Activated CD4-positive, alpha-beta T cell treated with anti-CD3 and anti-CD28 coated beads, Interleukin-2, amount 50 U/mL, for 16 hours (primary cell): ENCODE measurements at regions not wholly inside any gene's neighbourhood (a gene's known extent, or its start where the extent isn't known, plus 50 kb on each side); places are given as distances from the start of the nearest gene placed in this dataset.
"Not testable (repeated sequence)": the region's sequence is repeated elsewhere in the genome, so short reads cannot be mapped to it uniquely, and the experiment has no call there.

Source experiments
- DNase-seq: peaks from one replicate; pipeline ENCODE4 v3.0.0-alpha.2; 2020

GRCh38 chr17:77322514-77323412, 182.0 kb downstream of the SEC14L1 start:
- no peak for DNase-seq

- no peak for DNase-seq
These were observed 182.8 kb downstream of the SEC14L1 start for GRCh38 chr17:77323413-77324171.

GRCh38 chr17:77324227-77324626, 183.5 kb downstream of the SEC14L1 start:
- DNase-seq, result no peak

- DNase-seq, result no peak
These were observed 184.9 kb downstream of the SEC14L1 start for GRCh38 chr17:77325577-77326075.

GRCh38 chr17:77326076-77326591, 185.4 kb downstream of the SEC14L1 start:
- no peak for DNase-seq

GRCh38 chr17:77326636-77327035, 185.9 kb downstream of the SEC14L1 start:
- no peak for DNase-seq

- DNase-seq, result no peak
These were observed 186.4 kb downstream of the SEC14L1 start for GRCh38 chr17:77327181-77327565.

GRCh38 chr17:77327566-77328464, 187.0 kb downstream of the SEC14L1 start:
- no peak for DNase-seq

- DNase-seq, result no peak
These were observed 188.3 kb downstream of the SEC14L1 start for GRCh38 chr17:77328823-77329740.

GRCh38 chr17:77329741-77330531, 189.2 kb downstream of the SEC14L1 start:
- no peak for DNase-seq

GRCh38 chr17:77330602-77331081, 189.9 kb downstream of the SEC14L1 start:
- no peak for DNase-seq

- DNase-seq, result peak; percentile 96
These were observed 190.6 kb downstream of the SEC14L1 start for GRCh38 chr17:77331301-77331864.

GRCh38 chr17:77332034-77332971, 191.5 kb downstream of the SEC14L1 start:
- peak; percentile 58 for DNase-seq

GRCh38 chr17:77332981-77333685, 192.4 kb downstream of the SEC14L1 start:
- peak; percentile 76 for DNase-seq

GRCh38 chr17:77337150-77337549, 196.4 kb downstream of the SEC14L1 start:
- DNase-seq, result no peak

GRCh38 chr17:77341069-77341541, 200.3 kb downstream of the SEC14L1 start:
- DNase-seq, result peak; percentile 69

GRCh38 chr17:77342656-77342990, 201.9 kb downstream of the SEC14L1 start:
- DNase-seq, result not testable (repeated sequence)
